AG08395 (cell line): ENCODE measurements at regions not wholly inside any gene's neighbourhood (a gene's known extent, or its start where the extent isn't known, plus 50 kb on each side); places are given as distances from the start of the nearest gene placed in this dataset.

Experiments used
- DNase-seq: peaks from one replicate; pipeline ENCODE4 v3.0.0; 2012; ENCODE audit warnings: mixed read lengths, low spot score

DNA sequence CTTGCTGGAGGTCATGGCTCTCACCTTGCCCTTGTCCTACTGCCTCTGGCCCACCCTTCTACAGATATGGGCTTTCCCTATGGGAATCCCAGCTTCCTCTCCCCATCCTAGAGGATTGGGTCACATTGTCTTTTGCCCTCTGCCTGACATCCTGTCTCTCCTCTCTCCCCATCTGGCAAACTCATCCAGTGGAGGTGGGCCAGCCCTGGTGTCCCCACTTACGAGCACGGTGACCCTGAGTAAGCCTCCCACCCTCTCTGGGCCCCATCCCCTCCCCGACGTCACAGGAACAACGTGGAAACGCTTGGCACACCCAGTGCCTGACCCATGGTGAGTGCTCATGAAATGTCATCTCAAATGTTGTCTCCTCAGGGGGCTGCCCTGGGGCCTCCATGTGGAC lies 56.1 kb upstream of the ID3 start:
- no peak for DNase-seq

DNA sequence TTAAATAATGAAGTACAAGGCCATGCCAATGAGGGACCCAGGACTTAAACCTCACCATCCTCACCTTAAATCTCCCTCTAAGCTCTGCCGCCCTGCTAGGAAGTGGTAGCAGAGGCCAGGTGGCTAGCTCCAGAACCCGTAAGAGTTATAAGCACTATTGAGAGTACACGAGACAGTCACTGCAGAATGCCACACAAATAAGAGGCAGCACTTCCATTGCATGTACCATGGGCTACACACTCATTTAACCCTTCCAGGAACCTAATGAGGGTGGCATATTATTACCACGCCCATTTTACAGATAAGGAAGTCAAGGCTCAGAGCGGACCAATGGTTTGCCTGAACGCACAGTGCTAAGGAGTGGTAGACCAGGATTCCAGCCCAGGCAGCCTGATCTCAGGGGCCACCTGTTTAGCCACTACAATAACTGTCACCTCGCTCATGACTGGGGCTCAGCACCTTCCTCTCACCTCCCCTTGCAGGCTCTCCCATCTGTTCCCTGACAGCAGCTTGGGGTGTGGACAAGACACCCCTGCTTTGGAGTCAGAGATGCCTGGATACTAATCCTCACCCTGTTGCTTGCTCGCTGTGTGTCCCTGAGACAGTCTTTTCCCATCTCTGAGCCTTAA lies 54.8 kb upstream of the ID3 start:
- DNase-seq = no peak

DNA sequence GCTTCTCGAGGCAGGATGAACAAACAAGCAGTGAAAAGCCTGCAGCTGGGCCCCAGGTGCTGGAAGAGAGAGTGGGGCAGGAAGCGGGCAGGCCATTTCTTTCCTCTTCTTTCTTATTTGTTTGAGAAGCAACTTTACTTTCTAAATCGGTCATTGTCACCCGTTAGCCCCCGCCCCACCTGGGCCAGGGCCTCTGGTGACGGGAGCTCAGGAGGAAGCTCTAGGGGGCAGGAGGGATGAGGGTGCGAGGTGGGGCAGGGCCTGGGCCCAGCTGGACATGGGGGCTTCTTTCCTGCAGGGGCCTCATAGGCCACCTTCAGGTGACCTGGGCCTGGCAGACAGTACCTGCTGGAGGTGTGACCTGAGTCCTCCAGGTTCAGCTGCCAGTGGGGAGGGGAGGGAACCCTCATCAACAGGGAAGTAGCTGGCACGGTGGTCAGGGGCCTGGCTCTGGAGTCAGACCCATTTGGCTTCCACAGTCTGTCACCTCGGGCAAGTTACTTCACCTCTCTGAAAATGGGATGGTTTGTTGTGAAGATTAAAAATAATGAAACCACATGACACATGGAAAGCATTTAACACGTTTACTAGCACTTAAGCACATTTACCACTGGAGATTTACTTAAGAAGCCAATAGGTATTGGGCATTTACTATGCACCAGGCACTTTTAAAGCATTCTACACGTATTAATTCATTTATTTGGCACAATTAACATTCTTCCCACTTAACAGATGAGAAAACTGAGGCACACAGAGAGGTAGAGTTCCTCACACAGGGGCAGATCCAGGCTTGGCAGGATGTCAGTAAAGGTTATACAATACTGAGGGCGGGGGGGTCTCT lies 54.1 kb upstream of the ID3 start:
- DNase-seq = no peak

DNA sequence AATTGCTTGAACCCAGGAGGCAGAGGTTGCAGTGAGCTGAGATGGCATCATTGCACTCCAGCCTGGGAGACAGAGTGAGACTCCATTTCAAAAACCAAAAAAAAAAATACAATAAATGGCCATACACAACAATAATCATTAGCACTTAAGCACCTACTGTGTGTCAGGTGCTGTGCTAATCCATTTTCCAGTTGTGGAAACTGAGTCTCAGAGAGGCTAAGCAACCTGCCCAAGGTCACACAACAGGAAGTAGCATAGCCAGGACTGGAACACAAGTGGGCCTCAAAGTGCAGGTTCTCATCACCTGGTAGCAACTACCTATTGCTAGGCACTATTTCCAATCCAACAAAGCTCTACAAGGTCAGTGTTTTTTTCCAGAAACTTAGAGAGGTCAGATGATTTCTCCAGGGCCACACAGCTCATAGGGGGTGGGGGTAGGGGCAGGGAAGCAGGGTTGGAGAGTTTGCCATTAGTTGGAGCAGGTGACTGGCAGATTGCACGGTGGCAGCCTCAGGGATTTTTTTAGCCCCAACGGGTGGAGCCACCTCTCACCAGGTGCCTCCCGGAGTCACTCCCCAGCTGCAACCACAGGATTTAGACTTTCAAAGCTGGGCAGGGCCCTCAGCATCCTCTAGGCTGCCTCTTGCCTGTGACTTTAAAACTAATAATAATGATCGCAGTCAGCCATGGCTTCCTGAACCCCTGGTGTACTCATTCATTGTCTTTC lies 52.5 kb upstream of the ID3 start:
- no peak for DNase-seq

DNA sequence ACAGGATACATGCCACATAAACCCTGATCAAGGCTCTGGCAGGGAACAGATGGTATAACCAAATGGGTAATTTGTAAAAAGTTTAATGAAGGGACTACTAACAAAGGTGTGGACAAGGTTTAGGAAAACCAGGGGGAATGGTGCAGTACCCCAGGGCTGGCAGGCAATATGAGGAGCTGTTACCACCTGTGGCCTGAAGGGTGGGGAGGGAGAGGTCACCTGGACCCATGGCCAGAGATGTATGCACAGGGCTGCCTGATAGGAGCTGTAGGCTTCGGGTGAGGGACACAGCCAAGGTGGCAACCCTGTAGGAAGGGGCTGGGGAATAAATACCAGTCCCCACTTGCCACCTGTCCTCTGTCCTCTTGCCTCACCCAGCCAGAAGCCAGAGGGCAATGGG lies 51.4 kb upstream of the ID3 start:
- DNase-seq = no peak

DNA sequence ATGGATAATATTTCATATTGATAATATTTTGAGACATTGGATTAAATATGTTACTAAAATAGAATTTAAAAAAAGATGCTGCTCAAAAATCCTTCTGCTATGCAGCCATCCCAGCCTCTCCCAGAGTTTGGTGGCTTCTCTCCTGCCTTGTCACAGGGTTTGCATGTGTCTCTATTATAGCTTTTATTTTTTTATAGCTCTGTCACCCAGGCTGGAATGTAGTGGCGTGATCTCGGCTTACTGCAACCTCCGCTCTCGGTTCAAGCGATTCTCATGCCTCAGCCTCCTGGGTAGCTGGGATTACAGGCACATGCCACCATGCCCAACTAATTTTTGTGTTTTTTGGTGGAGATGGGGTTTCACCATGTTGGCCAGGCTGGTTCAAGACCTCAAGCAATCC lies 50.7 kb upstream of the ID3 start:
- no peak for DNase-seq
